K562 (cell line): ENCODE measurements at regions not wholly inside any gene's neighbourhood (a gene's known extent, or its start where the extent isn't known, plus 50 kb on each side); places are given as distances from the start of the nearest gene placed in this dataset.

Experiments used
- TF ChIP-seq, protein P1 (sequence below), 2 experiments: fragments of 450-650 bp; formaldehyde crosslinking in 1 of 2; IDR thresholded peaks; 2 replicates each; pipeline versions ENCODE4 v1.4.0 to v1.6.1; 2014 to 2020; ENCODE audit warnings: mild to moderate bottlenecking in 2 of 2, borderline replicate concordance in 1 of 2, low read depth in 1 of 2

DNA sequence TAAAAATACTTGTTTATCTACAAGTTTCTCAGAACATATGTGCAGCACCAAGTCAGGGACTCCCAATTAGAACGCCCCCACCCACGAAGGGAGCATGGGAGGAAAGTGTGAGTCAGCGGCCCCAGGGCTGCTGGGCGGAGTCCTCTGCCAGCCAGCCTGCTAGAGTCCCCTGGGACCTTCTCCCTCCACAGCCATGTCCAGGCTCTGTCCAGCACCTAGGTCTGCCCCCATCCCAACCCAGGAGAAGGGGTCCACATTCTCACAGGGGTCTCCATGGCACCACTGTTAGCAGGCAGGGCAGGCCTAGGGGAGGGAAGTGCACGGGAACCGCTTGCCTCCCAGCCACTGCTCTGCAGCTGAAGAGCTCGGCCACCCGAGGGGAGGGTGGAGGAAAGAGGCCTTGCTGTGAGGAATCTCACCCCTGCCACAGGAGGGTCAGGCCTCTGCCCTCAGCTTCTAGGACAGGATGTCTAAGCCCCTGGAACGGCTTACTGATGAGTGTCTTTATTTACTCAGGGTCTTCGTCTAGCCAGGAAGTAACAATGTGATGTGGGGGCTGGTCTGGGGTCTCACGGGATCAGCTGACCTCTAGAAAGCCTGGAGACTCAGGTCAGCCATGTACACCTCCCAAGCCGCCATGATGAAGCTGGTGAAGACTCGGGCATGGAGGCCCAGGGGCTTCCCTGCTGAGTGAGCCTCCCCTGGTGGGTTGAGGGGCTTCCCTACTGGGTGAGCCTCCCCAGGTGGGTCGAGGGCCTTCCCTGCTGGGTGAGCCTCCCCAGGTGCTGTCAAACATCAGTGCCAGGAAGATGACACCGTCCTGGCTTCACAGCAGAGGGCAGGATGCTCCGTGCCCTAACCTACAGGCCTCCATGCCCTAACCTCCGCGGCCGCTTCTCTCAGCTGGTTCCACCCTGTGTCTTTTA, 190.3 kb downstream of the RBFOX3 start (continued):
- TF ChIP-seq, protein P1, sequence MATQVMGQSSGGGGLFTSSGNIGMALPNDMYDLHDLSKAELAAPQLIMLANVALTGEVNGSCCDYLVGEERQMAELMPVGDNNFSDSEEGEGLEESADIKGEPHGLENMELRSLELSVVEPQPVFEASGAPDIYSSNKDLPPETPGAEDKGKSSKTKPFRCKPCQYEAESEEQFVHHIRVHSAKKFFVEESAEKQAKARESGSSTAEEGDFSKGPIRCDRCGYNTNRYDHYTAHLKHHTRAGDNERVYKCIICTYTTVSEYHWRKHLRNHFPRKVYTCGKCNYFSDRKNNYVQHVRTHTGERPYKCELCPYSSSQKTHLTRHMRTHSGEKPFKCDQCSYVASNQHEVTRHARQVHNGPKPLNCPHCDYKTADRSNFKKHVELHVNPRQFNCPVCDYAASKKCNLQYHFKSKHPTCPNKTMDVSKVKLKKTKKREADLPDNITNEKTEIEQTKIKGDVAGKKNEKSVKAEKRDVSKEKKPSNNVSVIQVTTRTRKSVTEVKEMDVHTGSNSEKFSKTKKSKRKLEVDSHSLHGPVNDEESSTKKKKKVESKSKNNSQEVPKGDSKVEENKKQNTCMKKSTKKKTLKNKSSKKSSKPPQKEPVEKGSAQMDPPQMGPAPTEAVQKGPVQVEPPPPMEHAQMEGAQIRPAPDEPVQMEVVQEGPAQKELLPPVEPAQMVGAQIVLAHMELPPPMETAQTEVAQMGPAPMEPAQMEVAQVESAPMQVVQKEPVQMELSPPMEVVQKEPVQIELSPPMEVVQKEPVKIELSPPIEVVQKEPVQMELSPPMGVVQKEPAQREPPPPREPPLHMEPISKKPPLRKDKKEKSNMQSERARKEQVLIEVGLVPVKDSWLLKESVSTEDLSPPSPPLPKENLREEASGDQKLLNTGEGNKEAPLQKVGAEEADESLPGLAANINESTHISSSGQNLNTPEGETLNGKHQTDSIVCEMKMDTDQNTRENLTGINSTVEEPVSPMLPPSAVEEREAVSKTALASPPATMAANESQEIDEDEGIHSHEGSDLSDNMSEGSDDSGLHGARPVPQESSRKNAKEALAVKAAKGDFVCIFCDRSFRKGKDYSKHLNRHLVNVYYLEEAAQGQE (IDR thresholded peaks at IDR 0.05; ENCODE audit: borderline replicate concordance), result peak; percentile 33; the same call in 1 of the 2 replicates
- TF ChIP-seq, protein P1 (CRISPR knock-in tag; IDR thresholded peaks at IDR 0.05; ENCODE audit: low read depth), result no peak
